ENCODE measurements at regions not wholly inside any gene's neighbourhood (a gene's known extent, or its start where the extent isn't known, plus 50 kb on each side); places are given as distances from the start of the nearest gene placed in this dataset.

DNA sequence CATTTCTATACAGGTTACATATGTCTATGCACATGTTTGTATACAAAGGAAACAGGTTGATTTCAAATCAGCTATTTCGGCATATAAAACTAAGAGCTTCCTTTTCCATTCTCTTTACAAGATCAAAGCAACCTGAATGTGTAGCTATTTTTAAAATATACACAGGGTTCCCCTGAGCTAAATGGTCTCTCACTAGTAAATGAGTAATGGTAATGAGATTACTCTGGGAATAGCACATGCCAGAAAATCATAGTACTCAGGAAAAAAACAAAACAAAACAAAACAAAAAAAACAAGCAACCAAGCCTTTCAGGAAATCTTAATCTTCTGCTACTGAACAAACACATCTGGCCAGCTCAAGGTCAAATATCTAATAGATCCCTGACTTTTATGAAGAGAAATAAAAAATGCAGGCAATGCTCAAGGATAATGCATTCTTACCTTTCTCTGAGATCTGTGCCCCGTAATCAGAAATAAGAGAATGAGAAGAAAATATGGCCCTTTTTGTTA, 156.6 kb upstream of the POU2AF2 start:
- H3K9me3 Mint-ChIP-seq (ENCODE audit: insufficient read depth) = no peaks in the 10 kb centered on the region
- ChIA-PET CTCF (no interaction called here), POLR2A (no interaction called here)
- H3K27ac Mint-ChIP-seq = no peak overlapping the region
- no peak for ATAC-seq
- H3K4me1 Mint-ChIP-seq (ENCODE audit: low read depth) = no peaks in the 10 kb centered on the region
- H3K36me3 Mint-ChIP-seq (ENCODE audit: low read depth) = no peaks in the 10 kb centered on the region
- no peak overlapping the region for H3K4me3 Mint-ChIP-seq
- DNase-seq = no peak
- peaks cover 23% of the 10 kb centered on the region for H3K27me3 Mint-ChIP-seq (ENCODE audit: low read depth)

DNA sequence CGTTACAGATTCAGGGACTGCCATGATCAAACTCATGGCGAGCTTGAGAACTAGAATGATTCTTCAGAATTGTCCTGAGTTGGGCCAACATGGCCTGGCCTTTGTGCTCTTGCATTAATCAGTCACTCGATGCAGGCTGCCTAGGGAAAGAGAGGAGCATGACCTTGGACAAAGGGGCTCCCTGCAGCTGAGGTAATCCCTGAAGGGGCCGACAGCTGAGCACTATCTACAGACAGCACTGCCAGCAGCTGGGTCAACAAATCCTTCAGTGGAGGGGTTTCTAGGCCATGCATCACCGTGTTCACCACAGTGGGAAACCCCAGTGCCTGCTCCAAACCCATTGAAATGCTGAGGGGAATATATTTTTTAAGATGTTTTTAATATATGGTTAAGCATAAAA, 159.5 kb upstream of the POU2AF2 start:
- DNase-seq = no peak
- no peaks in the 10 kb centered on the region for H3K4me1 Mint-ChIP-seq (ENCODE audit: low read depth)
- CTCF ChIA-PET = no interaction called here
- H3K36me3 Mint-ChIP-seq (ENCODE audit: low read depth) = no peaks in the 10 kb centered on the region
- peaks cover 15% of the 10 kb centered on the region for H3K27me3 Mint-ChIP-seq (ENCODE audit: low read depth)
- no peaks in the 10 kb centered on the region for H3K9me3 Mint-ChIP-seq (ENCODE audit: insufficient read depth)
- POLR2A ChIA-PET = no interaction called here
- no peak overlapping the region for H3K27ac Mint-ChIP-seq
- H3K4me3 Mint-ChIP-seq = no peak overlapping the region
- ATAC-seq = no peak

DNA sequence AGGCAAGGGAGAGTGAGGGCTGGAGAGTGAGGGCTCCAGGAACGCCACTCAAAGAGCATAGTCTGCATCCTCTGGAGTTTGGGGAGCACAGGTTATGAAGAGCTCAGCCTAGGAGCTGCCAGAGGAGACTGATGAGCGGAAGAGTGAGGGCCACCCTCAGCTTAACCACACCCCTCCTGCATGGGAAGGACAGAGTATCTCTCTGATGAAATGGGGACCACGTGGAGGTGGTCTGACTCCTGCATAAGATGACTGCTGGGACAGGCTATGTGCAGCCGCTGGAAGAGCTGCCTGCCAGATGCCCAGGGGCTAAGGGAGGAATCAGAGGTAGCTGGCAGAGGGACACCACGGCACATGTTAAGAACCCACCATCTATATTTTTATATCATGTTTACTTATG, 162.9 kb upstream of the POU2AF2 start:
- ATAC-seq = no peak

DNA sequence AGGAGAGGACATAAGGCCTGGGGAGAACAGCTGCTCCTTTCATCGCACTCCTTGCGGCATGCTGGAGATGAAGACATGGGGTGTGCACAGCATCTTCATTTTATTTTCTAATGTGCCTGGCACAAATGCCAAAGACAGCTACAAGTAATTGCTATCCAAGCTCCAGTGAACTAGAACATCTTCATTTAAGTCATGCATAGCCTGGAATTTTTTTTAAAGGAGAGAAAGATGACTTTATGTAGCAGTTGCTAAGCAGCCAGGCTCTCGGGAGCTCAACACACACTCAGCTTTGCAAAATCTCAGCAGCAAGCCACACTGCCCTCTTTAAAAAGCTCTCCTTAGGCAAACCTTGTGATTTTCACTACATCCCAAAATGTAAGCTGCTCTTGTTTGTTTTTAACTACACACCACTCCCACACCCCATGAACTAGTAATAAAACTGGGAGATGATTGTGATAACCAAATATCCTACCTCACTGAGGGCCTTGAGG, 164.5 kb upstream of the POU2AF2 start:
- CTCF ChIA-PET = no interaction called here
- Mint-ChIP-seq H3K27me3 (ENCODE audit: low read depth) (no peaks in the 10 kb centered on the region), H3K4me1 (ENCODE audit: low read depth) (no peaks in the 10 kb centered on the region), H3K27ac (no peak overlapping the region), H3K9me3 (ENCODE audit: insufficient read depth) (no peaks in the 10 kb centered on the region), H3K36me3 (ENCODE audit: low read depth) (no peaks in the 10 kb centered on the region), H3K4me3 (no peak overlapping the region)
- ATAC-seq (no peak), DNase-seq (no peak)
- POLR2A ChIA-PET = no interaction called here

More for the DNA sequence above, 162.9 kb upstream of the POU2AF2 start:
- Mint-ChIP-seq H3K27ac (no peak overlapping the region), H3K9me3 (ENCODE audit: insufficient read depth) (no peaks in the 10 kb centered on the region), H3K4me3 (no peak overlapping the region), H3K27me3 (ENCODE audit: low read depth) (peaks cover 1% of the 10 kb centered on the region), H3K4me1 (ENCODE audit: low read depth) (no peaks in the 10 kb centered on the region), H3K36me3 (ENCODE audit: low read depth) (no peaks in the 10 kb centered on the region)
- DNase-seq = no peak
- POLR2A ChIA-PET = no interaction called here
- CTCF ChIA-PET = no interaction called here

DNA sequence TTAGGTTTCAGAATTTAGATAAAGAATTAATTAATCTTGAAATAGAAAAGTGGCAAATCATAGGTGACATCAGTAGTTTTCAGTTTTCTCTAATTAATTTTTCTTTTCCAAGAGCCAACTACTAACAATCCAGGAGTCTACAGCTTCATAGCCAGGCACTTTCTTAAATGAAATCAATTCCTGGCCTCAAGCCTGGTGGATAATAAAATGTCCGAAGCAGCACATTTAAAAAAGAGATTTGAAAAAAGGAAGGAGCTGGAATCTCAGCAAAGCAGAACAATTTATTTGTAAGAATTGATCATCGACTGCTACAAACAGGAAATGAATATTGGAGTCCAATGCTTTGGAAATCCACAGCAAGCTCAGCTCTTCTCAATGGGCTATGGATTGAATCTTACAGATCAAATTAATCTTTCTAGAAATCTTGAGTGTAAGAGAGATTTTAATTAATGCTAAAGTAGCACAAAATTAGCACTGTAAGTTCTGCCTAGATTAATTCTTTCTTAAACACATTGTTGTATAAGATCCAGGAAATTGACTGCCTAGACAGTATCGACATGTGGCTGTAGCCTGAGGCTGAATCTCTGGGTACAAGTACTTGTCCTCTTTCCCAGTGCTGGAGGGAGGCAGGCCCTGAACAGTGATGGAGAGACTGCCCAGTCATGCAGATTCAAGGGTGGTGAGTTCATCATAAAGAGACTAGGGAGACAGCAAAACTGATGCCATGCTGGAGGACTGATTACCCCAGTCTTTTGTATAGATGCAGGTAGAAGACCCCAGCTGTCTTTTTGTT, 167.8 kb upstream of the POU2AF2 start:
- ChIA-PET POLR2A (no interaction called here), CTCF (no interaction called here)
- no peak for ATAC-seq
- no peak overlapping the region for H3K4me3 Mint-ChIP-seq
- no peaks in the 10 kb centered on the region for H3K9me3 Mint-ChIP-seq (ENCODE audit: insufficient read depth)
- no peak for DNase-seq
- H3K27me3 Mint-ChIP-seq (ENCODE audit: low read depth) = no peaks in the 10 kb centered on the region
- no peak overlapping the region for H3K27ac Mint-ChIP-seq
- H3K4me1 Mint-ChIP-seq (ENCODE audit: low read depth) = no peaks in the 10 kb centered on the region
- no peaks in the 10 kb centered on the region for H3K36me3 Mint-ChIP-seq (ENCODE audit: low read depth)

DNA sequence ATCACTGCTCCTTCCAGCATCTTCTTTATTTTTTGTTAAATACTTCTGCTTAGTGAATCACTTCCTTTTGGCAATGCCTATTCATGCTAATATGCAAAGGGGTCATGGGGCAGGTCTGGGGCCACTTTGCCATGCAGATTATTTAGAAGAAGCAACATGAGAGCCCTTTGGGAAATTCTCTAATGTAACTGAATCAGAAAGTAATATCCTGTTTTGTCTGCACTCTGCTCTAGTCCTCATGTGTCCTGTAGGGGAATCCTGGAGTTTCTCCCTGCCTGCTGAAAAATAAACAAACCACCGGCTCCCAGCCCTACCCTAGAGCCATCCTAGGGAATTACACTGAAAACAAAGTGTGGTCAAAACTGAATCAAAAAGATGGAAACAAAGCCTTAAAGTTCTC, 176.5 kb upstream of the POU2AF2 start:
- Mint-ChIP-seq H3K4me3 (no peak overlapping the region), H3K27me3 (ENCODE audit: low read depth) (no peaks in the 10 kb centered on the region), H3K4me1 (ENCODE audit: low read depth) (no peaks in the 10 kb centered on the region), H3K27ac (no peak overlapping the region), H3K9me3 (ENCODE audit: insufficient read depth) (no peaks in the 10 kb centered on the region), H3K36me3 (ENCODE audit: low read depth) (no peaks in the 10 kb centered on the region)
- POLR2A ChIA-PET = no interaction called here
- DNase-seq (no peak), ATAC-seq (no peak)
- CTCF ChIA-PET = no interaction called here

DNA sequence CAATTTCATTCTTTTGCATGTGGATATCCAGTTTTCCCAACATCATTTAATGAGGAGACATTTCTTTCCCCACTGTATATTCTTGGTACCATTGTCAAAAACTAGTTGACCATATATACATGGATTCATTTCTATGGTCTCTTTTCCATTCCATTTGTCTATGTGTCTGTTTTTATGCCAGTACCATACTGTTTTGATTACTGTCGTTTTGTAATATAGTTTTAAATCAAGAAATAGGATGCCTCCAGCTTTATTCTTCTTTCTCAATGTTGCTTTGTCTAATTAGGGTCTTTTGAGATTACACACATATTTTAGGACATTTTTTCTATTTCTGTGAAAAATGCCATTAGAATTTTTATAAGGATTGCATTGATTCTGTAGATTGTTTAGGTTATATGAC, 177.5 kb upstream of the POU2AF2 start:
- DNase-seq = no peak

DNA sequence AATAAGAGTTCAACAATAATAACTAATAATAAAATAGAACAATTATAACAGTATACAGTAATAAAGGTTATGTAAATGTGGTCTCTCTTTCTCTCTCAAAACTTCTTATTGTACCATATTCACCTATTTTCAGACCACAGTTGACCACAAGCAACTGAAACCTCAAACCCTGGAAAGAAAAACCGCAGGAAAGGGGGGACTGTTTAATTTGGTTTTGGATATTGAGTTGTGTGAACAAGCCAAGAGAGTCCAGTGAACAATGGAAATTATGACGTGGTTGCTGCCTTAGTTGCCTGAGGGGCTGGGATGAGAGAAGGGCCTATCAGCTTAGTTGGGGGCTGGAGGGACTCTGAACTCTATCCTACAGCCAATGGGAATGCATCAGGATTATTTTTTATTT, 178.7 kb upstream of the POU2AF2 start:
- DNase-seq (no peak), ATAC-seq (no peak)
- ChIA-PET CTCF (no interaction called here), POLR2A (no interaction called here)
- Mint-ChIP-seq H3K27ac (no peak overlapping the region), H3K27me3 (ENCODE audit: low read depth) (no peaks in the 10 kb centered on the region), H3K4me3 (no peak overlapping the region), H3K36me3 (ENCODE audit: low read depth) (no peaks in the 10 kb centered on the region), H3K9me3 (ENCODE audit: insufficient read depth) (no peaks in the 10 kb centered on the region), H3K4me1 (ENCODE audit: low read depth) (no peaks in the 10 kb centered on the region)

More for the DNA sequence above, 177.5 kb upstream of the POU2AF2 start:
- H3K36me3 Mint-ChIP-seq (ENCODE audit: low read depth) = no peaks in the 10 kb centered on the region
- no peak for ATAC-seq
- H3K27ac Mint-ChIP-seq = no peak overlapping the region
- ChIA-PET POLR2A (no interaction called here), CTCF (no interaction called here)
- no peaks in the 10 kb centered on the region for H3K4me1 Mint-ChIP-seq (ENCODE audit: low read depth)
- no peaks in the 10 kb centered on the region for H3K9me3 Mint-ChIP-seq (ENCODE audit: insufficient read depth)
- H3K27me3 Mint-ChIP-seq (ENCODE audit: low read depth) = no peaks in the 10 kb centered on the region
- H3K4me3 Mint-ChIP-seq = no peak overlapping the region

DNA sequence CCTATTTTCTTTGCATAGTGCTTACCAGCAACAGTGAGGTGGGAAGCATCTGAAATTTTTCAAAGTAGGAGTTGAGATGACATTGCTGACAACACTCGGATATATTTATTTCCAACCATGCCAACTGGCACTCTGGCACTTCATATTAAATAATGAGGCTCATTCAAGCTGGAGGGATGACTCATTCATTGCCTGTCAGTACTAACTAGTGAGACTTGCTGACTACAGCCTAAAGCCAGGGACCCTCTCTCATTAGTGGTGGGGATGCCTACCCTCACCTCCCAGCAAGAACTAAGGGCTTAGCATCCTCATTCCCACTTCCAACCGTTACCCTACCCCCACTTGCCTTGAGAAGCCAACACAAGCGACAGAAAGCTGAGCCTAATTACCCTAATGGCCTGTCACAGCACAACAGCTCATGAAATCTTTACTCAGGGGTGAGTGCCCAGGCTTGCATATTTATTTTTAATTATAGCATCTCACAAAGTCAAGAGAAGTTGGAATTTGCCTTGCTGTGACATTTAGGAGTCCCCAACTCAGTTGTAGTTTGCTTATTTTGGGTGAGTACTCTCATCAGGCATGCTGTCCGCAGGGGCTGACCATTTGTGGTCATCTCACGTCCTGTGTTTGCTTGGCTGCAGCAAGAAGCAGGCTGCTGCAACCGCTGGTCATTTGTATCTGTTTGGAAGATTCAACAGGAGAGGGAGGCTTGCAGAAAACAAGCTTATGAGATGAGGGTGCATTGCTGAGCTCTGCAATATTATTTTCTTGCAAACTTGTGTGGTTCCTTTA, 181.6 kb upstream of the POU2AF2 start:
- ChIA-PET CTCF (no interaction called here), POLR2A (no interaction called here)
- Mint-ChIP-seq H3K27ac (no peak overlapping the region), H3K4me3 (no peak overlapping the region), H3K36me3 (ENCODE audit: low read depth) (no peaks in the 10 kb centered on the region), H3K27me3 (ENCODE audit: low read depth) (no peaks in the 10 kb centered on the region), H3K9me3 (ENCODE audit: insufficient read depth) (no peaks in the 10 kb centered on the region), H3K4me1 (ENCODE audit: low read depth) (no peaks in the 10 kb centered on the region)
- no peak for ATAC-seq
- DNase-seq = no peak

DNA sequence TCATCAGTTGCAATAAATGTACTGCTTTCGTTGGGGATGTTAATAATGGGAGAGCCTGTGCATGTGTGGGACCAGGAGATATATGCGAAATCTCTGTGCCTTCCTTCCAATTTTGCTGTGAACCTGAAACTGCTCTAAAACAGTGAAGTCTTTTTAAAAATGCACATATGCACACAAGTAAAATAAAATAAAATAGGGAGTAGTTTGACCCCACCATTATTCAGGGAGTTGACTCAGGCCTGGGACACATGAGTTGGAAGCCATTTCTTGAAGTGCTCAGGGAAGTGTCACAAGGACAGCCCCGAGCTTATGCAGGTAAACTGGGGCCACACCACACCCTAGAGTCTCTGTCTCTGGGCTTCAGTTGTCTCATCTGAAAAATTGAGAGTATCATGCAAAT, 183.1 kb upstream of the POU2AF2 start:
- Mint-ChIP-seq H3K4me3 (no peak overlapping the region), H3K36me3 (ENCODE audit: low read depth) (no peaks in the 10 kb centered on the region), H3K27me3 (ENCODE audit: low read depth) (no peaks in the 10 kb centered on the region), H3K9me3 (ENCODE audit: insufficient read depth) (no peaks in the 10 kb centered on the region), H3K27ac (no peak overlapping the region), H3K4me1 (ENCODE audit: low read depth) (no peaks in the 10 kb centered on the region)
- ATAC-seq (no peak), DNase-seq (no peak)
- ChIA-PET CTCF (no interaction called here), POLR2A (no interaction called here)

DNA sequence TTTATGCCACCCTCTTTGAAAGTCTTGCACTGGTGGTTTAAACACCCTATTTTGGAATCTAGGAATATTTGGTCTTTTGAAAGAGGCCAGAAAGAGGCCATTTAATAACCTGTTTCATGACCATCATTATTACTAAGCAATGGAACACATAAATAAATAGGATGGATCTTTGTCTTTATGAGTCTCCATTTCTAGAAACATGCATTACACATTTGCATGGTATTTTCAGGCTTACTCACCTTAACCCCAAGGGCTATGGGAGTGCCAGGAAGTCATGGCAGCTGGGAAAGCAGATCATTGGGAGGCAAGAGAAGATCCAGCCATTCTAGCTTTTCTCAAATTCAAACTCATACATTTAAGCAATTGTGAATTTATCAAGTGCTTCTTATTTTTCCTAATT, 185.8 kb upstream of the POU2AF2 start:
- Mint-ChIP-seq H3K27ac (no peak overlapping the region), H3K27me3 (ENCODE audit: low read depth) (no peaks in the 10 kb centered on the region), H3K4me3 (no peak overlapping the region), H3K9me3 (ENCODE audit: insufficient read depth) (no peaks in the 10 kb centered on the region), H3K36me3 (ENCODE audit: low read depth) (no peaks in the 10 kb centered on the region), H3K4me1 (ENCODE audit: low read depth) (no peaks in the 10 kb centered on the region)
- POLR2A ChIA-PET = no interaction called here
- no peak for ATAC-seq
- CTCF ChIA-PET = no interaction called here
- DNase-seq = no peak

DNA sequence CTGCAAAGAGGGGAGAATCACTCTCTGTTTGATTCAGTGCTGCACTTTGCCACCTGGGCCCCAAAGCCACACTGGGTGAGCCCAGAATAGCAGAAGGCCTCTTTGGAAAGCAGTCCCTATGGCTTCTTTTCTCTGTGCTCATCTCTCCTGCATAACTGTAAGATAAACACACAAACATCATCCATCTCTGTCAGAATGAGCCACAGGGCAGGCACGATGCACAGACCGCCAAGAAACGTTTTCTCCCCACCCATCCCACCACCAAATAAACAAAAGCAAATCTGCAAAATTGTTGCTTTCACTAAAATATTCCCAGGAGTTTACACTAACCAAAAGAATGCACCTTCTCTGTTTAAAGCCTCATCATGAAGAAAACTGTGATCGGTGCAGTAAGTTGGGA, 196.4 kb upstream of the POU2AF2 start:
- ChIA-PET POLR2A (no interaction called here), CTCF (no interaction called here)
- H3K27me3 Mint-ChIP-seq (ENCODE audit: low read depth) = no peaks in the 10 kb centered on the region
- DNase-seq (no peak), ATAC-seq (no peak)
- no peaks in the 10 kb centered on the region for H3K4me1 Mint-ChIP-seq (ENCODE audit: low read depth)
- no peaks in the 10 kb centered on the region for H3K9me3 Mint-ChIP-seq (ENCODE audit: insufficient read depth)
- H3K36me3 Mint-ChIP-seq (ENCODE audit: low read depth) = no peaks in the 10 kb centered on the region
- no peak overlapping the region for H3K27ac Mint-ChIP-seq
- no peak overlapping the region for H3K4me3 Mint-ChIP-seq
